Nucleus accumbens (tissue), 56 donors: ENCODE measurements at regions not wholly inside any gene's neighbourhood (a gene's known extent, or its start where the extent isn't known, plus 50 kb on each side); places are given as distances from the start of the nearest gene placed in this dataset.

Experiments used
- DNase-seq, 56 donors: peaks; one replicate each; lab custom pipeline; 2025; lab: John Stamatoyannopoulos, UW

GRCh38 chr10:107336061-107336460 is 171.6 kb upstream of the SORCS1 start:
- DNase-seq, result no peak

- no peak for DNase-seq
Observed at GRCh38 chr10:107317592-107317991, 153.1 kb upstream of the SORCS1 start.

- DNase-seq, result no peak
Observed at GRCh38 chr10:107303203-107303602, 138.7 kb upstream of the SORCS1 start.

- DNase-seq, result no peak
Observed at GRCh38 chr10:107299606-107300005, 135.1 kb upstream of the SORCS1 start.

- peak in 2 of 56 donors; percentile 4 to 7 for DNase-seq
Observed at GRCh38 chr10:107284187-107284586, 119.7 kb upstream of the SORCS1 start.

GRCh38 chr10:107280293-107280692 is 115.8 kb upstream of the SORCS1 start:
- no peak for DNase-seq

- DNase-seq, result no peak
Observed at GRCh38 chr10:107277591-107277990, 113.1 kb upstream of the SORCS1 start.

GRCh38 chr10:107275806-107276205 is 111.3 kb upstream of the SORCS1 start:
- no peak for DNase-seq

GRCh38 chr10:107269626-107270025 is 105.1 kb upstream of the SORCS1 start:
- no peak for DNase-seq

GRCh38 chr10:107264742-107265141 is 100.2 kb upstream of the SORCS1 start:
- DNase-seq, result no peak

- no peak for DNase-seq
Observed at GRCh38 chr10:107244122-107244521, 79.6 kb upstream of the SORCS1 start.

- DNase-seq, result no peak
Observed at GRCh38 chr10:107238275-107238674, 73.8 kb upstream of the SORCS1 start.

- DNase-seq, result no peak
Observed at GRCh38 chr10:107232013-107232412, 67.5 kb upstream of the SORCS1 start.

GRCh38 chr10:107230887-107231286 is 66.4 kb upstream of the SORCS1 start:
- DNase-seq, result no peak

GRCh38 chr10:107215681-107216080 is 51.2 kb upstream of the SORCS1 start:
- no peak for DNase-seq
